Amniotic epithelial cell (primary cell): ENCODE measurements at regions not wholly inside any gene's neighbourhood (a gene's known extent, or its start where the extent isn't known, plus 50 kb on each side); places are given as distances from the start of the nearest gene placed in this dataset.

Source experiments
- DNase-seq: peaks from one replicate; pipeline ENCODE4 v3.0.0-alpha.2; 2010; ENCODE audit warnings: low read depth

- DNase-seq = no peak
Observed at GRCh38 chr4:62359441-62360155, 1159.5 kb downstream of the ADGRL3 start.

- DNase-seq = no peak
Observed at GRCh38 chr4:62344915-62345314, 1144.8 kb downstream of the ADGRL3 start.

- DNase-seq = no peak
Observed at GRCh38 chr4:62344474-62344873, 1144.3 kb downstream of the ADGRL3 start.

- DNase-seq = no peak
Observed at GRCh38 chr4:62342346-62342745, 1142.2 kb downstream of the ADGRL3 start.

GRCh38 chr4:62328526-62328925, 1128.4 kb downstream of the ADGRL3 start:
- no peak for DNase-seq

GRCh38 chr4:62327612-62328297, 1127.6 kb downstream of the ADGRL3 start:
- DNase-seq = no peak

- no peak for DNase-seq
Observed at GRCh38 chr4:62324215-62324614, 1124.1 kb downstream of the ADGRL3 start.

- no peak for DNase-seq
Observed at GRCh38 chr4:62320612-62321011, 1120.5 kb downstream of the ADGRL3 start.

- no peak for DNase-seq
Observed at GRCh38 chr4:62302710-62303109, 1102.6 kb downstream of the ADGRL3 start.

GRCh38 chr4:62301500-62301899, 1101.4 kb downstream of the ADGRL3 start:
- DNase-seq = no peak

GRCh38 chr4:62293551-62293950, 1093.4 kb downstream of the ADGRL3 start:
- no peak for DNase-seq

- no peak for DNase-seq
Observed at GRCh38 chr4:62292911-62293310, 1092.8 kb downstream of the ADGRL3 start.

- DNase-seq = peak; percentile 3
Observed at GRCh38 chr4:62288808-62289541, 1088.8 kb downstream of the ADGRL3 start.

GRCh38 chr4:62285026-62285425, 1084.9 kb downstream of the ADGRL3 start:
- DNase-seq = no peak

- DNase-seq = no peak
Observed at GRCh38 chr4:62279689-62280088, 1079.6 kb downstream of the ADGRL3 start.

GRCh38 chr4:62275470-62275869, 1075.3 kb downstream of the ADGRL3 start:
- no peak for DNase-seq

GRCh38 chr4:62274782-62275181, 1074.7 kb downstream of the ADGRL3 start:
- DNase-seq = no peak

- no peak for DNase-seq
Observed at GRCh38 chr4:62271107-62271506, 1071.0 kb downstream of the ADGRL3 start.

GRCh38 chr4:62269918-62270317, 1069.8 kb downstream of the ADGRL3 start:
- DNase-seq = no peak

GRCh38 chr4:62263454-62263853, 1063.3 kb downstream of the ADGRL3 start:
- no peak for DNase-seq

GRCh38 chr4:62262676-62263075, 1062.5 kb downstream of the ADGRL3 start:
- no peak for DNase-seq

GRCh38 chr4:62260254-62260653, 1060.1 kb downstream of the ADGRL3 start:
- DNase-seq = no peak

- no peak for DNase-seq
Observed at GRCh38 chr4:62256479-62256878, 1056.4 kb downstream of the ADGRL3 start.
